CD14-positive monocyte (primary cell): ENCODE measurements at regions not wholly inside any gene's neighbourhood (a gene's known extent, or its start where the extent isn't known, plus 50 kb on each side); places are given as distances from the start of the nearest gene placed in this dataset.
"Not testable (repeated sequence)": the region's sequence is repeated elsewhere in the genome, so short reads cannot be mapped to it uniquely, and the experiment has no call there.

ENCODE experiments used
- DNase-seq, 3 donors: peaks; one replicate each; pipeline ENCODE4 v3.0.0-alpha.2; 2011 to 2022
- H2AFZ ChIP-seq: 2 replicates; pipeline ENCODE4 v1.6.0; 2012; ENCODE audit warnings: mild to moderate bottlenecking, low read depth, low read length, inconsistent platforms; ENCODE audit not compliant: insufficient read depth, poor library complexity, severe bottlenecking
- H3K27ac ChIP-seq, 2 donors: 1 replicate in 1 of 2; 2 replicates in 1 of 2; pipeline ENCODE4 v1.5.1; 2012 to 2013; ENCODE audit warnings: low read length in 2 of 2, control low read depth in 1 of 2, inconsistent platforms in 1 of 2, low read depth in 1 of 2, mild to moderate bottlenecking in 1 of 2
- H3K27me3 ChIP-seq, 2 donors: one replicate each; pipeline versions ENCODE4 v1.6.0 to v1.6.1; 2011 to 2013; ENCODE audit warnings: low read length in 2 of 2; ENCODE audit not compliant: control insufficient read depth in 2 of 2, insufficient read depth in 2 of 2
- H3K36me3 ChIP-seq, 2 donors: replicated peaks in 1 of 2; 1 replicate in 1 of 2; 2 replicates in 1 of 2; pipeline versions ENCODE4 v1.5.1 to v1.6.1; 2012 to 2013; ENCODE audit warnings: low read length in 2 of 2, control low read depth in 1 of 2, inconsistent platforms in 1 of 2, mild to moderate bottlenecking in 1 of 2; ENCODE audit not compliant: insufficient read depth in 2 of 2, control insufficient read depth in 1 of 2
- H3K4me1 ChIP-seq, 2 donors: 1 replicate in 1 of 2; 2 replicates in 1 of 2; pipeline versions ENCODE4 v1.5.1 to v1.6.1; 2012 to 2013; ENCODE audit warnings: low read length in 2 of 2, control low read depth in 1 of 2, inconsistent platforms in 1 of 2, mild to moderate bottlenecking in 1 of 2, moderate library complexity in 1 of 2; ENCODE audit not compliant: insufficient read depth in 2 of 2, control insufficient read depth in 1 of 2
- H3K4me2 ChIP-seq: replicated peaks from 2 replicates; pipeline ENCODE3; 2012; ENCODE audit warnings: low read length, moderate library complexity, mild to moderate bottlenecking; ENCODE audit not compliant: poor library complexity, severe bottlenecking; ENCODE audit errors: extremely low read depth
- H3K4me3 ChIP-seq, 3 experiments: fragments of 200-600 bp in 1 of 3; sonication (generic) in 1 of 3; replicated peaks in 1 of 3; 1 replicate in 2 of 3; 2 replicates in 1 of 3; pipeline ENCODE4 v1.5.1; 2011 to 2013; ENCODE audit warnings: low read length in 3 of 3, mild to moderate bottlenecking in 3 of 3, control low read depth in 2 of 3, low read depth in 2 of 3, inconsistent platforms in 1 of 3, moderate library complexity in 1 of 3
- H3K79me2 ChIP-seq: 2 replicates; pipeline ENCODE4 v1.6.0; 2012; ENCODE audit warnings: mild to moderate bottlenecking, control low read depth, inconsistent platforms, low read length, moderate library complexity; ENCODE audit not compliant: insufficient read depth
- H3K9ac ChIP-seq: 2 replicates; pipeline ENCODE4 v1.6.0; 2017; ENCODE audit warnings: low read length, mild to moderate bottlenecking; ENCODE audit not compliant: insufficient read depth, poor library complexity, severe bottlenecking
- H3K9me3 ChIP-seq, 2 donors: replicated peaks in 1 of 2; 1 replicate in 1 of 2; 2 replicates in 1 of 2; pipeline versions ENCODE4 v1.5.1 to v1.6.1; 2012 to 2013; ENCODE audit warnings: low read length in 2 of 2, control low read depth in 1 of 2; ENCODE audit not compliant: control insufficient read depth in 1 of 2, insufficient read depth in 1 of 2
- H4K20me1 ChIP-seq: 2 replicates; pipeline ENCODE4 v1.6.0; 2012; ENCODE audit warnings: mild to moderate bottlenecking, low read length, control low read depth, moderate library complexity; ENCODE audit not compliant: insufficient read depth
- H3K27ac Mint-ChIP-seq, 7 donors: one replicate each; pipeline ENCODE4 v1.8.0; 2020; ENCODE audit warnings: mild to moderate bottlenecking in 7 of 7, mixed read lengths in 7 of 7, moderate library complexity in 6 of 7, inconsistent platforms in 2 of 7
- H3K27me3 Mint-ChIP-seq, 3 donors: one replicate each; pipeline ENCODE4 v1.8.0; 2021 to 2022; ENCODE audit warnings: low read depth in 3 of 3, mild to moderate bottlenecking in 3 of 3, mixed read lengths in 3 of 3, moderate library complexity in 3 of 3, inconsistent platforms in 1 of 3
- H3K36me3 Mint-ChIP-seq, 2 donors: one replicate each; pipeline ENCODE4 v1.8.0; 2020; ENCODE audit warnings: mixed read lengths in 2 of 2, inconsistent platforms in 1 of 2, mild to moderate bottlenecking in 1 of 2
- H3K4me1 Mint-ChIP-seq: one replicate; pipeline ENCODE4 v1.8.0; 2020; ENCODE audit warnings: mild to moderate bottlenecking, mixed read lengths
- H3K4me3 Mint-ChIP-seq, 2 donors: one replicate each; pipeline ENCODE4 v1.8.0; 2020; ENCODE audit warnings: mild to moderate bottlenecking in 2 of 2, mixed read lengths in 2 of 2, moderate library complexity in 1 of 2
- H3K9me3 Mint-ChIP-seq, 7 donors: one replicate each; pipeline ENCODE4 v1.8.0; 2020 to 2022; ENCODE audit warnings: mixed read lengths in 7 of 7, mild to moderate bottlenecking in 6 of 7, moderate library complexity in 6 of 7, inconsistent platforms in 2 of 7
- whole genome bisulfite sequencing: methylation state at CpG from one replicate; pipeline ENCODE4 v1.1.5; 2013; ENCODE audit warnings: missing lambda C conversion rate; ENCODE audit not compliant: insufficient coverage; 5-methylcytosine and 5-hydroxymethylcytosine counted together
- intact Hi-C, 2 donors: fragments of 100-400 bp; cut with micrococcal nuclease; formaldehyde crosslinking; loops; one replicate each; pipeline versions ENCODE4 v1.15.0 to v1.15.1; 2023
- TF ChIP-seq, protein P1 (sequence below): fragments of 200-600 bp; IDR thresholded peaks from one replicate; pipeline ENCODE4 v1.8.0; 2022; ENCODE audit warnings: antibody characterized with exemption, mild to moderate bottlenecking

DNA sequence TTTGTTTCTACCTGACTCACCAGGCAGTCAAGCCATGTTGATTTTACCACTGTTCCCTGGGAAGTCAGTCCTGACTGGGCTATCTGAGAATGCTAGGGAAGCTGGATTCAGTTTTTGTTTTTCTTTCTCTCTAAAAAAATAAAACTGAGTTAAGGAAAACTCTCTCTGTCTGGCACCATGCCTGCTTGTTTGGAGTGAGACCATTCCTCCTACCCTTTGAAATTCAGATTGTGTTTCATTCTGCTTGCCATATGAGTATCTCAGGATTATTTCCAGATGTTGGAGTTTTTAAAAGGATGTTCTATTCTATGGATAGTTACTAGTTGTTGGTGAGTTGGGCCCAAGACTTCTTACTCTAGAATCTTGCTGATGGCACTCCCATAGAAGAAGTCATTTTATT is 1917.0 kb downstream of the LRRC4C start:
- Histone ChIP-seq H3K4me3 (no peak overlapping the region), H3K79me2 (no peaks in the 10 kb centered on the region), H2AFZ (no peak overlapping the region), H3K9me3 (peaks cover 9% of the 10 kb centered on the region in 2 donors), H3K27me3 (no peaks in the 10 kb centered on the region), H3K4me1 (no peaks in the 10 kb centered on the region), H3K9ac (no peak overlapping the region), H4K20me1 (no peaks in the 10 kb centered on the region), H3K27ac (no peak overlapping the region), H3K36me3 (no peaks in the 10 kb centered on the region), H3K4me2 (no peak overlapping the region)
- no peak overlapping the region for H3K27ac Mint-ChIP-seq
- no peak for DNase-seq
- intact Hi-C loops: no loop called here
- peaks cover 0 to 2% (median 0%) of the 10 kb centered on the region in 3 donors for H3K27me3 Mint-ChIP-seq
- H3K4me1 Mint-ChIP-seq: no peaks in the 10 kb centered on the region
- no peak overlapping the region for H3K4me3 Mint-ChIP-seq
- H3K36me3 Mint-ChIP-seq: no peaks in the 10 kb centered on the region
- peaks cover 2 to 13% (median 6%) of the 10 kb centered on the region in 7 donors for H3K9me3 Mint-ChIP-seq
- TF ChIP-seq, protein P1, sequence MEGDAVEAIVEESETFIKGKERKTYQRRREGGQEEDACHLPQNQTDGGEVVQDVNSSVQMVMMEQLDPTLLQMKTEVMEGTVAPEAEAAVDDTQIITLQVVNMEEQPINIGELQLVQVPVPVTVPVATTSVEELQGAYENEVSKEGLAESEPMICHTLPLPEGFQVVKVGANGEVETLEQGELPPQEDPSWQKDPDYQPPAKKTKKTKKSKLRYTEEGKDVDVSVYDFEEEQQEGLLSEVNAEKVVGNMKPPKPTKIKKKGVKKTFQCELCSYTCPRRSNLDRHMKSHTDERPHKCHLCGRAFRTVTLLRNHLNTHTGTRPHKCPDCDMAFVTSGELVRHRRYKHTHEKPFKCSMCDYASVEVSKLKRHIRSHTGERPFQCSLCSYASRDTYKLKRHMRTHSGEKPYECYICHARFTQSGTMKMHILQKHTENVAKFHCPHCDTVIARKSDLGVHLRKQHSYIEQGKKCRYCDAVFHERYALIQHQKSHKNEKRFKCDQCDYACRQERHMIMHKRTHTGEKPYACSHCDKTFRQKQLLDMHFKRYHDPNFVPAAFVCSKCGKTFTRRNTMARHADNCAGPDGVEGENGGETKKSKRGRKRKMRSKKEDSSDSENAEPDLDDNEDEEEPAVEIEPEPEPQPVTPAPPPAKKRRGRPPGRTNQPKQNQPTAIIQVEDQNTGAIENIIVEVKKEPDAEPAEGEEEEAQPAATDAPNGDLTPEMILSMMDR: no peak

DNA sequence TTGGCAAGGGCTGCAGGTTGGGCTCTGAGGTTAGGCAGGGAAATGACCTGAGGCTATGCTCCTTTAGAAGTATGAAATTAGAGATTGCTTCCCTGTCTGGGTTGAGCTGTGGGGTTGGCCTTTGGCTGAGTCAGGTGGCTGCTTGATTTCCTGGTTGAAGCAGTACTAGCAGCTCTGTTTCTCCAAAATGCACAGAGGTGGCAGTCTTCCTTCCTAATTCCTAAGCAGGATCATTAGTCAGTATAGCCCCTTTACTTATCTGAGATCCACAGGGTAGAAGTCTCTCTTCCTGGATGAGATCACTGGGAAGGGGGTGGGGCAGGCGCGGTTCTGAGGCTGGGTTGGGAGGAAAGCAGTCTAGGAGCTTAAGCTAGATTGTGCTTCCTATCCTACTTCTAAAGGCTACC is 1917.5 kb downstream of the LRRC4C start:
- 45% methylated on average over 2 of the region's 2 CpGs for WGBS
- Histone ChIP-seq H3K27ac (no peak overlapping the region), H3K4me2 (no peak overlapping the region), H3K79me2 (no peaks in the 10 kb centered on the region), H2AFZ (no peak overlapping the region), H3K4me1 (no peaks in the 10 kb centered on the region), H3K9ac (no peak overlapping the region), H3K27me3 (no peaks in the 10 kb centered on the region), H3K36me3 (no peaks in the 10 kb centered on the region), H3K9me3 (peaks cover 9% of the 10 kb centered on the region in 2 donors), H3K4me3 (no peak overlapping the region), H4K20me1 (no peaks in the 10 kb centered on the region)
- TF ChIP-seq, protein P1: no peak
- H3K9me3 Mint-ChIP-seq: peaks cover 2 to 11% (median 7%) of the 10 kb centered on the region in 7 donors
- no peaks in the 10 kb centered on the region for H3K4me1 Mint-ChIP-seq
- no peak for DNase-seq
- no peak overlapping the region for H3K27ac Mint-ChIP-seq
- H3K36me3 Mint-ChIP-seq: no peaks in the 10 kb centered on the region
- intact Hi-C loops: no loop called here
- peaks cover 0 to 2% (median 0%) of the 10 kb centered on the region in 3 donors for H3K27me3 Mint-ChIP-seq
- no peak overlapping the region for H3K4me3 Mint-ChIP-seq

DNA sequence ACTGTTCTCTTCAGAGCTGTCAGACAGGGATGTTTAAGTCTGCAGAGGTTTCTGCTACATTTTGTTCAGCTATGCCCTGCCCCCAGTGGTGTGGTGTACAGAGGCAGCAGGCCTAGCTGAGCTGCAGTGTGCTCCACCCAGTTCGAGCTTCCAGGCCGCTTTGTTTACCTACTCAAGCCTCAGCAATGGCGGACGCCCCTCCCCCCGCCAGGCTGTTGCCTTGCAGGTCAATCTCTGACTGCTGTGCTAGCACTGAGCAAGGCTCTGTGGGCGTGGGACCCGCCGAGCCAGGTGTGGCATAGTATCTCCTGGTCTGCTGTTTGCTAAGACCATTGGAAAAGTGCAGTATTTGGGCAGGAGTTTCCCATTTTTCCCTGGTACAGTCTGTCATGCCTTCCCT is 1923.1 kb downstream of the LRRC4C start:
- H3K9me3 ChIP-seq: peaks cover 6 to 11% of the 10 kb centered on the region in 2 donors
- WGBS: 94% methylated on average over 8 of the region's 8 CpGs
- H3K9ac ChIP-seq, H3K4me1 Mint-ChIP-seq, H3K4me2 ChIP-seq, DNase-seq, H3K4me3 ChIP-seq, H3K36me3 Mint-ChIP-seq, H3K27me3 Mint-ChIP-seq, H3K36me3 ChIP-seq, H3K27me3 ChIP-seq, H3K27ac ChIP-seq, H3K79me2 ChIP-seq, H3K4me3 Mint-ChIP-seq, H4K20me1 ChIP-seq, H2AFZ ChIP-seq, H3K4me1 ChIP-seq, intact Hi-C loops, H3K27ac Mint-ChIP-seq: not testable (repeated sequence)
- H3K9me3 Mint-ChIP-seq: peaks cover 4 to 20% (median 11%) of the 10 kb centered on the region in 7 donors
